Liver (tissue), 8 donors: ENCODE measurements at regions not wholly inside any gene's neighbourhood (a gene's known extent, or its start where the extent isn't known, plus 50 kb on each side); places are given as distances from the start of the nearest gene placed in this dataset.

Experiments used
- DNase-seq: peaks from one replicate; pipeline ENCODE4 v3.0.0-alpha.2; 2017; ENCODE audit warnings: low spot score
- H3K27ac ChIP-seq, 2 donors: one replicate each; pipeline ENCODE4 v1.7.0; 2013; ENCODE audit warnings: inconsistent platforms in 2 of 2, low read length in 2 of 2, control low read depth in 1 of 2, low read depth in 1 of 2, mild to moderate bottlenecking in 1 of 2
- H3K27me3 ChIP-seq, 4 donors: one replicate each; pipeline versions ENCODE4 v1.6.1 to v1.7.0; 2013; ENCODE audit warnings: low read length in 3 of 4, inconsistent platforms in 1 of 4, mild to moderate bottlenecking in 1 of 4, moderate library complexity in 1 of 4; ENCODE audit not compliant: control insufficient read depth in 4 of 4, insufficient read depth in 4 of 4
- H3K36me3 ChIP-seq, 4 donors: one replicate each; pipeline versions ENCODE4 v1.6.1 to v1.7.0; 2013; ENCODE audit warnings: low read length in 3 of 4, mild to moderate bottlenecking in 3 of 4, low read depth in 1 of 4, moderate library complexity in 1 of 4; ENCODE audit not compliant: control insufficient read depth in 4 of 4, insufficient read depth in 3 of 4
- H3K4me1 ChIP-seq, 4 donors: one replicate each; pipeline versions ENCODE4 v1.6.1 to v1.7.0; 2013; ENCODE audit warnings: low read length in 3 of 4, mild to moderate bottlenecking in 3 of 4, moderate library complexity in 1 of 4; ENCODE audit not compliant: control insufficient read depth in 4 of 4, insufficient read depth in 4 of 4
- H3K4me3 ChIP-seq, 3 donors: one replicate each; pipeline versions ENCODE4 v1.6.1 to v1.7.0; 2013; ENCODE audit warnings: low read length in 3 of 3, control low read depth in 1 of 3, low read depth in 1 of 3, mild to moderate bottlenecking in 1 of 3
- H3K9ac ChIP-seq, 2 donors: one replicate each; pipeline ENCODE4 v1.7.0; 2013; ENCODE audit warnings: low read length in 2 of 2, mild to moderate bottlenecking in 2 of 2, moderate library complexity in 2 of 2, control low read depth in 1 of 2, low read depth in 1 of 2
- H3K9me3 ChIP-seq, 4 donors: one replicate each; pipeline versions ENCODE4 v1.6.1 to v1.7.0; 2013; ENCODE audit warnings: low read length in 3 of 4; ENCODE audit not compliant: control insufficient read depth in 4 of 4
- CTCF ChIP-seq: fragments of 150-350 bp; IDR thresholded peaks from 2 replicates; pipeline ENCODE4 v1.5.1; 2017; ENCODE audit warnings: improper control_type of control experiment, low read depth, low read length; ENCODE audit not compliant: missing input control
- FOXA1 ChIP-seq: IDR thresholded peaks from 2 replicates; pipeline ENCODE4 v1.6.1; 2016; ENCODE audit warnings: antibody characterized with exemption
- FOXA2 ChIP-seq: IDR thresholded peaks from 2 replicates; pipeline ENCODE4 v1.6.1; 2016; ENCODE audit warnings: antibody characterized with exemption
- GABPA ChIP-seq, 2 donors: IDR thresholded peaks in 1 of 2; conservative IDR thresholded peaks in 1 of 2; 2 replicates each; pipeline ENCODE4 v1.6.1; 2016; ENCODE audit warnings: antibody characterized with exemption in 2 of 2, mild to moderate bottlenecking in 1 of 2, moderate library complexity in 1 of 2
- HNF4A ChIP-seq, 2 donors: conservative IDR thresholded peaks; 2 replicates each; pipeline ENCODE4 v1.6.1; 2016; ENCODE audit warnings: antibody characterized with exemption in 2 of 2, mild to moderate bottlenecking in 2 of 2
- HNF4G ChIP-seq: IDR thresholded peaks from 2 replicates; pipeline ENCODE4 v1.6.1; 2016; ENCODE audit warnings: antibody characterized with exemption
- JUND ChIP-seq, 2 donors: IDR thresholded peaks; 2 replicates each; pipeline ENCODE4 v1.6.1; 2016; ENCODE audit warnings: antibody characterized with exemption in 2 of 2
- MAX ChIP-seq: IDR thresholded peaks from 2 replicates; pipeline ENCODE4 v1.6.1; 2016; ENCODE audit warnings: antibody characterized with exemption
- NR2F2 ChIP-seq: IDR thresholded peaks from 2 replicates; pipeline ENCODE4 v1.6.1; 2016; ENCODE audit warnings: antibody characterized with exemption
- RAD21 ChIP-seq, 2 donors: IDR thresholded peaks; 2 replicates each; pipeline ENCODE4 v1.6.1; 2016; ENCODE audit warnings: antibody characterized with exemption in 2 of 2, mild to moderate bottlenecking in 2 of 2
- REST ChIP-seq: IDR thresholded peaks from 2 replicates; pipeline ENCODE4 v1.6.1; 2016; ENCODE audit warnings: antibody characterized with exemption, mild to moderate bottlenecking
- RXRA ChIP-seq, 2 donors: IDR thresholded peaks; 2 replicates each; pipeline ENCODE4 v1.6.1; 2017 to 2018; ENCODE audit warnings: antibody characterized with exemption in 2 of 2, mild to moderate bottlenecking in 1 of 2
- SP1 ChIP-seq: IDR thresholded peaks from 2 replicates; pipeline ENCODE4 v1.6.1; 2018; ENCODE audit warnings: antibody characterized with exemption, mild to moderate bottlenecking
- TAF1 ChIP-seq: conservative IDR thresholded peaks from 2 replicates; pipeline ENCODE4 v1.6.1; 2016; ENCODE audit warnings: antibody characterized with exemption, mild to moderate bottlenecking
- ZBTB33 ChIP-seq: IDR thresholded peaks from 2 replicates; pipeline ENCODE4 v1.6.1; 2016; ENCODE audit warnings: antibody characterized with exemption
- WGBS: extraction: QIAGEN DNeasy Blood & Tissue Kit; methylation state at CpG from one replicate; pipeline ENCODE4 v1.1.7; 2013; 5-methylcytosine and 5-hydroxymethylcytosine counted together
- TF ChIP-seq, protein P1 (sequence below): IDR thresholded peaks from 2 replicates; pipeline ENCODE4 v1.6.1; 2016; ENCODE audit warnings: antibody characterized with exemption
- donor health status: healthy.
- donor health status: healthy.
- donor health status: healthy.
- donor health status: healthy.
- donor health status: healthy.

DNA sequence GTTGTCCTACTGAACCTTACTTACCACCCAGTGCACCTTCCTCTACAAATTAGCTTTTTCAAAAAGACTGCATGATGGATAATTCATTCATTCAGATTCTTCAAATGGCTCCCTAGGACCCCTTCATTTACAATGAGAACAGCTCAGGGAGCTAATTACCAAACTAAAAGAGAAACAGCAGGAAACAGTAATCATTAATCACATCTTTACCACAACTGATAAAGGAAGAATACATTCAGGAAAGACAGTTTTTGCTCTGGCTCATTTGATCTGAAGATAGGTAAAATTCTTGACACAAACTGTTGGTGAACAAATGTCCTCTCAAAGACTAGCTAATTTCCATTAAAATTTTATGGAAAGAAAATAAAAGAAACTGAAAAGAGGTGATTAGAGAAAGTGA lies 1652.7 kb upstream of the LRRTM3 start:
- Histone ChIP-seq H3K4me1 (no peaks in the 10 kb centered on the region), H3K36me3 (no peaks in the 10 kb centered on the region), H3K27ac (no peak overlapping the region), H3K9me3 (no peaks in the 10 kb centered on the region), H3K4me3 (no peak overlapping the region), H3K9ac (no peak overlapping the region), H3K27me3 (no peaks in the 10 kb centered on the region)
- DNase-seq = no peak
- TF ChIP-seq FOXA1 (no peak), TAF1 (no peak), RXRA (IDR thresholded peaks at IDR 0.05) (no peak)

DNA sequence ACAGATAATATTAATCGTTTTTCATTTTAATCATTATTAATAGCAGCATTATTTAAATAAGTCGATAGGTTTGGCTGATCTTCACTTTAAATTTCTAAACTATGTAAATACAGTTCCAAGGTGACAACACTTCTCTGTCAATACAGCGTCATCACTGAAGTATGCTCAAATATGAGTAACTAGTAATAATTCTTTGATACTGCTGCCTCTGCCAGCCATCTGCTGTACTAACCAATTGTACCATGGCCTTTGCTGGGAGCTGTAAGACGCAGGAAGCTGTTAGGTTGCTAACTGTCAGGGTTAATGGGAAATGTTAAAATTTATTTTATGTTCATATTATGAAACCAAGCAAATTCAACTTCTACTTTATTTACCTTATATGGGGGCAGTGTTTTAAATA lies 1650.5 kb upstream of the LRRTM3 start:
- TF ChIP-seq REST = no peak
- TF ChIP-seq ZBTB33 = no peak
- no peak for TF ChIP-seq MAX
- TF ChIP-seq RAD21 (IDR thresholded peaks at IDR 0.05) = no peak
- no peak for TF ChIP-seq SP1
- no peak for TF ChIP-seq NR2F2
- no peak for TF ChIP-seq FOXA1
- TF ChIP-seq, protein P1, sequence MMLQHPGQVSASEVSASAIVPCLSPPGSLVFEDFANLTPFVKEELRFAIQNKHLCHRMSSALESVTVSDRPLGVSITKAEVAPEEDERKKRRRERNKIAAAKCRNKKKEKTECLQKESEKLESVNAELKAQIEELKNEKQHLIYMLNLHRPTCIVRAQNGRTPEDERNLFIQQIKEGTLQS = no peak
- 75% methylated on average over 4 of the region's 4 CpGs for WGBS
- no peak overlapping the region for H3K4me3 ChIP-seq
- H3K4me1 ChIP-seq = no peaks in the 10 kb centered on the region
- no peaks in the 10 kb centered on the region for H3K36me3 ChIP-seq
- no peaks in the 10 kb centered on the region for H3K27me3 ChIP-seq
- H3K27ac ChIP-seq = no peak overlapping the region
- no peak for DNase-seq
- no peak overlapping the region for H3K9ac ChIP-seq
- peaks cover 0 to 7% (median 2%) of the 10 kb centered on the region in 4 donors for H3K9me3 ChIP-seq

DNA sequence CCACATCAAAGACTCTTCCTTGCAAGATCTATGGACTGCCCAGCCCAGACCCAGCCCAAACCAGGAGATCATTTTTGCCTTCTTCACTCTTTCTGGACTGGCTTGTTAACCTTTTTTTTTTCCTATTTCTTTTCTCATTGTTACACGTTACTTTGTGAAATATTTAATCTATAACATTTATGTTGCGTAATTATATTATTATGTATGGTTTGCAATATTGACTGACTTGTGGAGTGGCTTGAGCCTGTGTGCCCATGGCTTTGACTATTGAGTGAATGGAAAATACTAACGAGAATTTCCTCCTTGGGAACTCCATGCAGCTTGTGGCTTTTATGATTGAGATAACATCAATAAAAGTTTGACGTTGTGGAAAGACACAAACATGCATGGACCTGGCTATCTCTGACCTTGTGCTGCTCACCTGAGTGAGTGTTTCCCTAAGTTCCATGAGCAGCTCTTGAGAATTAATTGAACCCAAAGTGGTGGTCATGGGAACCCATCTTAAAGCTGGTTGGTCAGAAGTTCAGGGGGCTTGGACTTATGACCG lies 1641.3 kb upstream of the LRRTM3 start:
- no peaks in the 10 kb centered on the region for H3K36me3 ChIP-seq
- no peak overlapping the region for H3K9ac ChIP-seq
- 79% methylated on average over 5 of the region's 5 CpGs for WGBS
- H3K4me3 ChIP-seq = no peak overlapping the region
- H3K4me1 ChIP-seq = no peaks in the 10 kb centered on the region
- peaks cover 0 to 3% (median 0%) of the 10 kb centered on the region in 4 donors for H3K9me3 ChIP-seq
- H3K27ac ChIP-seq = no peak overlapping the region
- H3K27me3 ChIP-seq = no peaks in the 10 kb centered on the region
- no peak for DNase-seq
- TF ChIP-seq JUND (IDR thresholded peaks at IDR 0.05) = no peak
- TF ChIP-seq FOXA2 = no peak
- TF ChIP-seq CTCF = no peak
- TF ChIP-seq REST = no peak
- no peak for TF ChIP-seq SP1
- TF ChIP-seq MAX = no peak
- TF ChIP-seq FOXA1 = no peak
- TF ChIP-seq HNF4G = no peak
- no peak for TF ChIP-seq RAD21 (IDR thresholded peaks at IDR 0.05)
- TF ChIP-seq GABPA (IDR thresholded peaks at IDR 0.05 in 1 of 2, conservative IDR thresholded peaks at IDR 0.05 in 1 of 2) = no peak
- no peak for TF ChIP-seq TAF1
- no peak for TF ChIP-seq HNF4A (conservative IDR thresholded peaks at IDR 0.05)
